ENCODE measurements at regions not wholly inside any gene's neighbourhood (a gene's known extent, or its start where the extent isn't known, plus 50 kb on each side); places are given as distances from the start of the nearest gene placed in this dataset.

- TF ChIP-seq ZNF843 (tag by site-specific recombination; IDR thresholded peaks at IDR 0.05) (no peak), ZNF548 (tag by site-specific recombination; IDR thresholded peaks at IDR 0.05) (no peak), ZBTB17 (tag by site-specific recombination; IDR thresholded peaks at IDR 0.05) (no peak), ZNF391 (tag by site-specific recombination; IDR thresholded peaks at IDR 0.05; ENCODE audit: borderline replicate concordance, low read depth) (no peak), ZBTB7A (tag by site-specific recombination; IDR thresholded peaks at IDR 0.05; ENCODE audit: low read depth) (no peak), ZNF324 (tag by site-specific recombination; IDR thresholded peaks at IDR 0.05) (no peak)
These were observed 1297.5 kb upstream of the SORCS1 start (continued) for GRCh38 chr10:108462005-108462404.

DNA sequence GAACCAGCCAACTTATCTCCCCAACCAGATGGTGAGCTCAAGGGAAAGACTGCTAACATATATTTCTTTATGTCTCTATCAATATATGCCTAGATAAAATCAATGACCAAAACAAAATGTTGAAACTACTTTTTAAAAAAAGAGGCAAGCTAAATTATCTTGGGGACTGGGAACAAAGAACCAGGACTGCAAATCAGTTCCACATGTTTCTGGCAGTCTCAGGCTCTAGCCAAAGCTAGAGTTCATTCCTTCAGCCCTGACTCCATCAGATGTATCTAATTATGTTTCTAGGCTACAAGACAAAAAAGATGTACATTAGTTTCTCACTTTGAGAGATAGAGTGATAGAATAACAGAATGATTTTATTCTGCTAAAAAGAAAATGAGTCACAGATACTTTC lies 1290.3 kb upstream of the SORCS1 start:
- Histone ChIP-seq H3K4me1 (ENCODE audit: control insufficient read depth, insufficient read depth, low read length) (no peaks in the 10 kb centered on the region), H3K9me3 (ENCODE audit: control insufficient read depth, insufficient read depth, low read depth, low read length) (no peaks in the 10 kb centered on the region), H3K36me3 (ENCODE audit: control insufficient read depth in 2 of 2, insufficient read depth in 1 of 2, low read length in 2 of 2) (no peaks in the 10 kb centered on the region), H3K4me3 (ENCODE audit: low read depth, low read length) (no peak overlapping the region), H3K27ac (ENCODE audit: extremely low read depth, low read depth, low read length) (no peak overlapping the region)
- TF ChIP-seq YY1 (tag by site-specific recombination; IDR thresholded peaks at IDR 0.05) = no peak
- no peak for TF ChIP-seq ZFHX2 (tag by site-specific recombination; conservative IDR thresholded peaks at IDR 0.05)
- TF ChIP-seq ZBTB21 (tag by site-specific recombination; IDR thresholded peaks at IDR 0.05) = no peak
- no peak for TF ChIP-seq ZNF274 (IDR thresholded peaks at IDR 0.05; ENCODE audit: low read length)
- TF ChIP-seq ZNF274 (tag by site-specific recombination; IDR thresholded peaks at IDR 0.05; ENCODE audit: borderline replicate concordance) = no peak
- no peak for TF ChIP-seq ZNF433 (tag by site-specific recombination; IDR thresholded peaks at IDR 0.05; ENCODE audit: low read depth)
- no peak for TF ChIP-seq ZBTB49 (tag by site-specific recombination; IDR thresholded peaks at IDR 0.05; ENCODE audit: low read depth)
- no peak for TF ChIP-seq ZNF292 (tag by site-specific recombination; IDR thresholded peaks at IDR 0.05; ENCODE audit: borderline replicate concordance, low read depth)
- TF ChIP-seq HOXC10 (CRISPR knock-in tag; IDR thresholded peaks at IDR 0.05) = no peak
- no peak for TF ChIP-seq ZNF169 (tag by site-specific recombination; IDR thresholded peaks at IDR 0.05)
- TF ChIP-seq ZNF654 (tag by site-specific recombination; IDR thresholded peaks at IDR 0.05; ENCODE audit: low read depth) = no peak
- TF ChIP-seq ZFP3 (tag by site-specific recombination; IDR thresholded peaks at IDR 0.05; ENCODE audit: low read depth) = no peak
- no peak for TF ChIP-seq ZNF521 (tag by site-specific recombination; IDR thresholded peaks at IDR 0.05)
- POLR2A ChIA-PET = no interaction called here
- CTCF ChIA-PET = no interaction called here

GRCh38 chr10:108454224-108454623 lies 1289.7 kb upstream of the SORCS1 start:
- H3K9me3 ChIP-seq (ENCODE audit: control insufficient read depth, insufficient read depth, low read depth, low read length) = no peaks in the 10 kb centered on the region
- CTCF ChIA-PET = no interaction called here
- H3K27ac ChIP-seq (ENCODE audit: extremely low read depth, low read depth, low read length) = no peak overlapping the region
- POLR2A ChIA-PET = no interaction called here
- no peak overlapping the region for H3K4me3 ChIP-seq (ENCODE audit: low read depth, low read length)
- no peaks in the 10 kb centered on the region for H3K36me3 ChIP-seq (ENCODE audit: control insufficient read depth in 2 of 2, insufficient read depth in 1 of 2, low read length in 2 of 2)
- H3K4me1 ChIP-seq (ENCODE audit: control insufficient read depth, insufficient read depth, low read length) = no peaks in the 10 kb centered on the region
- TF ChIP-seq EGR2 (tag by site-specific recombination; IDR thresholded peaks at IDR 0.05; ENCODE audit: low read depth) (no peak), BCL11A (tag by site-specific recombination; IDR thresholded peaks at IDR 0.05; ENCODE audit: low read depth) (no peak), ZBTB8A (tag by site-specific recombination; IDR thresholded peaks at IDR 0.05) (no peak), TRIM28 (IDR thresholded peaks at IDR 0.05; ENCODE audit: borderline replicate concordance, low read length) (no peak), ZNF521 (tag by site-specific recombination; IDR thresholded peaks at IDR 0.05) (no peak), ZNF510 (tag by site-specific recombination; IDR thresholded peaks at IDR 0.05; ENCODE audit: insufficient replicate concordance) (no peak), ZNF248 (tag by site-specific recombination; IDR thresholded peaks at IDR 0.05) (no peak), ZBTB20 (tag by site-specific recombination; IDR thresholded peaks at IDR 0.05) (no peak), ZNF341 (tag by site-specific recombination; IDR thresholded peaks at IDR 0.05; ENCODE audit: low read depth) (no peak), ZNF280C (tag by site-specific recombination; IDR thresholded peaks at IDR 0.05) (no peak), ZNF157 (tag by site-specific recombination; IDR thresholded peaks at IDR 0.05) (no peak), ZNF776 (tag by site-specific recombination; IDR thresholded peaks at IDR 0.05; ENCODE audit: borderline replicate concordance) (no peak), ZBTB48 (tag by site-specific recombination; IDR thresholded peaks at IDR 0.05) (no peak)
- TF ChIP-seq, protein P1, sequence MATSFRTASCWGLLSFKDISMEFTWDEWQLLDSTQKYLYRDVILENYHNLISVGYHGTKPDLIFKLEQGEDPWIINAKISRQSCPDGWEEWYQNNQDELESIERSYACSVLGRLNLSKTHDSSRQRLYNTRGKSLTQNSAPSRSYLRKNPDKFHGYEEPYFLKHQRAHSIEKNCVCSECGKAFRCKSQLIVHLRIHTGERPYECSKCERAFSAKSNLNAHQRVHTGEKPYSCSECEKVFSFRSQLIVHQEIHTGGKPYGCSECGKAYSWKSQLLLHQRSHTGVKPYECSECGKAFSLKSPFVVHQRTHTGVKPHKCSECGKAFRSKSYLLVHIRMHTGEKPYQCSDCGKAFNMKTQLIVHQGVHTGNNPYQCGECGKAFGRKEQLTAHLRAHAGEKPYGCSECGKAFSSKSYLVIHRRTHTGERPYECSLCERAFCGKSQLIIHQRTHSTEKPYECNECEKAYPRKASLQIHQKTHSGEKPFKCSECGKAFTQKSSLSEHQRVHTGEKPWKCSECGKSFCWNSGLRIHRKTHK (tag by site-specific recombination; IDR thresholded peaks at IDR 0.05) = no peak
